ENCODE measurements at regions not wholly inside any gene's neighbourhood (a gene's known extent, or its start where the extent isn't known, plus 50 kb on each side); places are given as distances from the start of the nearest gene placed in this dataset.
A peak's percentile ranks its signal among the peaks of the same experiment; 100 is the strongest.
"Not testable (repeated sequence)": the region's sequence is repeated elsewhere in the genome, so short reads cannot be mapped to it uniquely, and the experiment has no call there.

GRCh38 chr12:114616081-114616480 is 67.9 kb downstream of the TBX3 start:
- DNase-seq: no peak

GRCh38 chr12:114614040-114614439 is 69.9 kb downstream of the TBX3 start:
- no peak for DNase-seq

- no peak for DNase-seq
Observed at GRCh38 chr12:114612062-114612461, 71.9 kb downstream of the TBX3 start.

GRCh38 chr12:114611145-114612018 is 72.6 kb downstream of the TBX3 start:
- DNase-seq: no peak

GRCh38 chr12:114608509-114608908 is 75.5 kb downstream of the TBX3 start:
- peak in 1 of 3 experiments; percentile 22 for DNase-seq

GRCh38 chr12:114605918-114606317 is 78.1 kb downstream of the TBX3 start:
- DNase-seq: no peak

- no peak for DNase-seq
Observed at GRCh38 chr12:114604606-114605005, 79.4 kb downstream of the TBX3 start.

- not testable (repeated sequence) for DNase-seq
Observed at GRCh38 chr12:114600584-114600983, 83.4 kb downstream of the TBX3 start.

GRCh38 chr12:114598111-114598510 is 85.9 kb downstream of the TBX3 start:
- DNase-seq: no peak

GRCh38 chr12:114592946-114593345 is 91.0 kb downstream of the TBX3 start:
- no peak for DNase-seq

- no peak for DNase-seq
Observed at GRCh38 chr12:114588061-114588460, 95.9 kb downstream of the TBX3 start.

- DNase-seq: no peak
Observed at GRCh38 chr12:114580306-114580705, 103.7 kb downstream of the TBX3 start.

- no peak for DNase-seq
Observed at GRCh38 chr12:114579389-114579788, 104.6 kb downstream of the TBX3 start.

GRCh38 chr12:114562654-114563053 is 121.3 kb downstream of the TBX3 start:
- no peak for DNase-seq

- DNase-seq: no peak
Observed at GRCh38 chr12:114555451-114555850, 128.5 kb downstream of the TBX3 start.

GRCh38 chr12:114547636-114548035 is 136.3 kb downstream of the TBX3 start:
- peak; percentile 8 to 24 (median 22) for DNase-seq

GRCh38 chr12:114530417-114530816 is 124.5 kb upstream of the TBX5 start:
- no peak for DNase-seq

- DNase-seq: no peak
Observed at GRCh38 chr12:114529966-114530365, 124.0 kb upstream of the TBX5 start.

GRCh38 chr12:114528766-114529165 is 122.8 kb upstream of the TBX5 start:
- no peak for DNase-seq

GRCh38 chr12:114521160-114521559 is 115.2 kb upstream of the TBX5 start:
- DNase-seq: not testable (repeated sequence)

GRCh38 chr12:114512351-114512750 is 106.4 kb upstream of the TBX5 start:
- no peak for DNase-seq

GRCh38 chr12:114508529-114509129 is 102.7 kb upstream of the TBX5 start:
- peak; percentile 35 to 86 (median 82) for DNase-seq

GRCh38 chr12:114506651-114507050 is 100.7 kb upstream of the TBX5 start:
- no peak for DNase-seq

GRCh38 chr12:114504311-114504710 is 98.4 kb upstream of the TBX5 start:
- DNase-seq: no peak

- no peak for DNase-seq
Observed at GRCh38 chr12:114501474-114501807, 95.5 kb upstream of the TBX5 start.
